Uterus (tissue), 3 donors: ENCODE measurements at regions not wholly inside any gene's neighbourhood (a gene's known extent, or its start where the extent isn't known, plus 50 kb on each side); places are given as distances from the start of the nearest gene placed in this dataset.
A peak's percentile ranks its signal among the peaks of the same experiment; 100 is the strongest.

Experiments
- DNase-seq, 2 donors: peaks; one replicate each; pipeline ENCODE4 v3.0.0-alpha.2; 2019 to 2020
- H3K27ac ChIP-seq, 2 donors: fragments of 200-600 bp; sonication (generic); 1 replicate in 1 of 2; 2 replicates in 1 of 2; pipeline ENCODE4 v1.5.1; 2016 to 2018
- H3K27me3 ChIP-seq, 2 donors: fragments of 200-600 bp; sonication (generic); one replicate each; pipeline ENCODE4 v1.5.1; 2018 to 2019; ENCODE audit warnings: control low read depth in 1 of 2
- H3K36me3 ChIP-seq, 2 donors: fragments of 200-600 bp; sonication (generic); one replicate each; pipeline ENCODE4 v1.5.1; 2019; ENCODE audit warnings: control low read depth in 1 of 2
- H3K4me1 ChIP-seq, 2 donors: fragments of 200-600 bp; sonication (generic); one replicate each; pipeline ENCODE4 v1.5.1; 2018 to 2019; ENCODE audit warnings: control low read depth in 1 of 2
- H3K4me3 ChIP-seq, 2 donors: fragments of 200-600 bp; sonication (generic); 1 replicate in 1 of 2; 2 replicates in 1 of 2; pipeline ENCODE4 v1.5.1; 2018 to 2019; ENCODE audit warnings: mild to moderate bottlenecking in 1 of 2
- H3K9me3 ChIP-seq, 2 donors: fragments of 200-600 bp; sonication (generic); one replicate each; pipeline ENCODE4 v1.5.1; 2019; ENCODE audit warnings: control low read depth in 1 of 2
- POLR2A ChIP-seq, 2 donors: fragments of 450-650 bp; IDR thresholded peaks; one replicate each; pipeline ENCODE4 v1.6.1; 2016; ENCODE audit warnings: antibody characterized with exemption in 2 of 2, mild to moderate bottlenecking in 1 of 2, moderate library complexity in 1 of 2
- intact Hi-C: fragments of 100-400 bp; cut with DNase I; formaldehyde crosslinking; loops from one replicate; pipeline ENCODE4 v1.15.1; 2023; ENCODE audit warnings: low total_unique reads
- TF ChIP-seq, protein P1 (sequence below), 4 experiments: fragments of 200-600 bp in 2 of 4; fragments of 450-650 bp in 2 of 4; sonication (generic) in 2 of 4; IDR thresholded peaks; one replicate each; pipeline ENCODE4 v1.5.1; 2016 to 2019; ENCODE audit warnings: antibody characterized with exemption in 4 of 4, mild to moderate bottlenecking in 2 of 4, moderate library complexity in 1 of 4
- donor health status: DM: yes; HTN: yes; CAD: no.

DNA sequence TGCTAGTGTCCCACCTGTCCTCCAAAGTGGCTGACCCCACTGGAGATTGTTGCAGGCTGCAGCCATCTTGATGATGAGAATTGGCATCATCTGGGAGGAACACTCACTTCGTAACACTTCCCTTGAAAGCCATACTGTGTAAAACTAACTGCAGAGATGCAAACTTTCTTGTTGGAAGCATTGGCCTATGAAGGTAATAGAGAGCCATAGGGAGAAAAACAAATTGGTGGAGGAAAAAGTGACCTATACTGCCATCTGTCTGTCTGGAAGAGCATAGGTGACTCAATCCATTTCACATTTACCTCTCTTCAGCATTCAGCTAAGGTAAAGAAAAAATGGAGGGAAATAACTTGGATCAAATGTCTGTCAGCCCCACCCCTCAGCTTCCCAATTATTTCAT is 473.4 kb downstream of the NTRK2 start:
- DNase-seq, result no peak
- TF ChIP-seq POLR2A (IDR thresholded peaks at IDR 0.05), result no peak
- TF ChIP-seq, protein P1, sequence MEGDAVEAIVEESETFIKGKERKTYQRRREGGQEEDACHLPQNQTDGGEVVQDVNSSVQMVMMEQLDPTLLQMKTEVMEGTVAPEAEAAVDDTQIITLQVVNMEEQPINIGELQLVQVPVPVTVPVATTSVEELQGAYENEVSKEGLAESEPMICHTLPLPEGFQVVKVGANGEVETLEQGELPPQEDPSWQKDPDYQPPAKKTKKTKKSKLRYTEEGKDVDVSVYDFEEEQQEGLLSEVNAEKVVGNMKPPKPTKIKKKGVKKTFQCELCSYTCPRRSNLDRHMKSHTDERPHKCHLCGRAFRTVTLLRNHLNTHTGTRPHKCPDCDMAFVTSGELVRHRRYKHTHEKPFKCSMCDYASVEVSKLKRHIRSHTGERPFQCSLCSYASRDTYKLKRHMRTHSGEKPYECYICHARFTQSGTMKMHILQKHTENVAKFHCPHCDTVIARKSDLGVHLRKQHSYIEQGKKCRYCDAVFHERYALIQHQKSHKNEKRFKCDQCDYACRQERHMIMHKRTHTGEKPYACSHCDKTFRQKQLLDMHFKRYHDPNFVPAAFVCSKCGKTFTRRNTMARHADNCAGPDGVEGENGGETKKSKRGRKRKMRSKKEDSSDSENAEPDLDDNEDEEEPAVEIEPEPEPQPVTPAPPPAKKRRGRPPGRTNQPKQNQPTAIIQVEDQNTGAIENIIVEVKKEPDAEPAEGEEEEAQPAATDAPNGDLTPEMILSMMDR (IDR thresholded peaks at IDR 0.05), result peak in 1 of 4 experiments; percentile 14
- no peaks in the 10 kb centered on the region for H3K9me3 ChIP-seq
- H3K4me1 ChIP-seq, result no peaks in the 10 kb centered on the region
- H3K27me3 ChIP-seq, result no peaks in the 10 kb centered on the region
- H3K4me3 ChIP-seq, result no peak overlapping the region
- intact Hi-C loops, result no loop called here
- H3K36me3 ChIP-seq, result no peaks in the 10 kb centered on the region
- no peak overlapping the region for H3K27ac ChIP-seq

DNA sequence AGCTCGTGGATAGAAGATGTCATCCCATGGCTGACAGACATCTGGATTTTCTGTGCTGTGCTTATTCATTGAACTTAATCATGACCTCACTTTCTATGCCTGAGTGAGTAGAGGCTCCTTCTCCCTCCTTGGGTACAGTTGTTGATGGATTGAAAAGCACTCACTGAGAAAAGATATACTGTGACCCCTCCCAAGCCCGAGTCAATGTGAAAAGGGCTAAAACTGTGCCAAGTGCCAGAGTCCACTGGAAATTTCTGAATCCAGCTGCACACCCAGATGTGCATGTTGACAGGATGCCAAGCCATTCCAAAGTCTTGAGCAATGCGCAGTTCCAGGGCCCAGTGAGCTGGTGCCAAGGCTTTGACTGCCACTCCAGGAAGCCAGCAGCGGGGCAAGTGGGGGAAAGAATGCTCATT is 473.0 kb downstream of the NTRK2 start:
- TF ChIP-seq POLR2A (IDR thresholded peaks at IDR 0.05), result no peak
- TF ChIP-seq, protein P1 (IDR thresholded peaks at IDR 0.05), result no peak

DNA sequence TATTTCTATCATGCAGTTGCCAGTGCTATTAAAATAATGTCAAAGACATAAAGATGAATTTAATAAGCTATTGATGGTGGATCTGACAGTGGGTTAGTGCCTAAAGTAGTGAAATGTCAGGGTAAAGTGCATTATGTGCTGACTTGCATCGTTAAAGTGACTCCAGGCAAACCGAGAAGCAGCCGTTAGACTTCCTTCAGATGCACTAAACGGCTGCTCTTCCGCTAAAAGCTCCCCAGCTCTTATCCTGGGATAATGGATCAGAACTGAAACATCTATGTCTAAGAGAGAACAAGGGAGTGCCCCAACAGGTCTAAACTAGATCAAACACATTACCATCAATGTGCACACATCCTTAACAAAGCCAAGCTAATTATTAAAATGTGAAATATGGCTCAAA is 468.2 kb downstream of the NTRK2 start:
- no peak overlapping the region for H3K27ac ChIP-seq
- H3K9me3 ChIP-seq, result no peaks in the 10 kb centered on the region
- no peaks in the 10 kb centered on the region for H3K36me3 ChIP-seq
- no peaks in the 10 kb centered on the region for H3K4me1 ChIP-seq
- no peak for DNase-seq
- TF ChIP-seq, protein P1 (IDR thresholded peaks at IDR 0.05), result no peak
- no peak for TF ChIP-seq POLR2A (IDR thresholded peaks at IDR 0.05)
- no peaks in the 10 kb centered on the region for H3K27me3 ChIP-seq
- H3K4me3 ChIP-seq, result no peak overlapping the region
- intact Hi-C loops, result no loop called here

More for the DNA sequence above, 473.0 kb downstream of the NTRK2 start:
- H3K9me3 ChIP-seq, result no peaks in the 10 kb centered on the region
- H3K4me1 ChIP-seq, result no peaks in the 10 kb centered on the region
- intact Hi-C loops, result no loop called here
- H3K4me3 ChIP-seq, result no peak overlapping the region
- DNase-seq, result no peak
- no peaks in the 10 kb centered on the region for H3K27me3 ChIP-seq
- H3K36me3 ChIP-seq, result no peaks in the 10 kb centered on the region
- no peak overlapping the region for H3K27ac ChIP-seq

DNA sequence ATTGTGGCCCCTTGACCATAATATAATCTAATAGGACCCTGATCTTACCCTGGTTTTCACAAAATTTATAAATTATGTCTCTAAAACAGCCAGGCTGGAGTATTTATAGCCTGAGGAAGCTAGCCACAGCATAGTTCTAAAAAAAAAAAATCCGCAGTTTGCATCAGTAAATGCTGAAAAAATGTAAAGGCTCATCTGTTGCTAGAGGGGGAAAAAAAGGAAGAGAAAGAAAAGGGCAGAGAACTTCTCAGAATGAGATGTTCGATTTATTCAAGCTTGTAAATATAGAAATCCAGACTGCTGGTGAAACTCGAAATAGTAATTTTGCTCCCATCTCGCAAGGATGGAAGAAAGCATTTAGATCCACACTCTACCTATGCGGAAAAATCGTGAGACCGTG is 467.5 kb downstream of the NTRK2 start:
- Histone ChIP-seq H3K4me3 (no peak overlapping the region), H3K27me3 (no peaks in the 10 kb centered on the region), H3K27ac (no peak overlapping the region), H3K9me3 (no peaks in the 10 kb centered on the region), H3K4me1 (no peaks in the 10 kb centered on the region), H3K36me3 (no peaks in the 10 kb centered on the region)
- intact Hi-C loops, result no loop called here
- no peak for DNase-seq
- no peak for TF ChIP-seq POLR2A (IDR thresholded peaks at IDR 0.05)
- TF ChIP-seq, protein P1 (IDR thresholded peaks at IDR 0.05), result no peak

DNA sequence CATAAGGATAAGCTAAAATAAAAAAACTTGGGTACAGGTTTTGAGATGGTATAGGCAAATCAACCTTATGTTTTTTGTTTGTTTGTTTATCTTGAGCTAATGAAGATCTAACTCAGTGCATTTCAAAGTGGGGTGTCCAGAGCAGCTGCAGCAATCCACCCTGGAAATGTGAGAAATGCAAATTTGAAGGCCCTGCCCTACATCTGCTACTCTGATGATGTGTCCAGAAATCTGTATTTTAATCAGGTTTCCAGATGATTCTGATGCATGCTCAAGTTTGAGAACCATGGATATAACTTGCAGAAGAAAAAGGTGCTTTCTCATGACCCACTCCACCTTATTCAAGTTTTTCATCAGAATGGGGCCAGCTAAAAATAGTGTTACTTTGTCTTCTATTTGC is 467.0 kb downstream of the NTRK2 start:
- intact Hi-C loops, result no loop called here
- TF ChIP-seq POLR2A (IDR thresholded peaks at IDR 0.05), result no peak
- TF ChIP-seq, protein P1 (IDR thresholded peaks at IDR 0.05), result no peak
- H3K4me1 ChIP-seq, result no peaks in the 10 kb centered on the region
- DNase-seq, result no peak
- H3K9me3 ChIP-seq, result no peaks in the 10 kb centered on the region
- H3K27me3 ChIP-seq, result no peaks in the 10 kb centered on the region
- no peaks in the 10 kb centered on the region for H3K36me3 ChIP-seq
- H3K27ac ChIP-seq, result no peak overlapping the region
- H3K4me3 ChIP-seq, result no peak overlapping the region
